ENCODE measurements at regions not wholly inside any gene's neighbourhood (a gene's known extent, or its start where the extent isn't known, plus 50 kb on each side); places are given as distances from the start of the nearest gene placed in this dataset.
"Not testable (repeated sequence)": the region's sequence is repeated elsewhere in the genome, so short reads cannot be mapped to it uniquely, and the experiment has no call there.

GRCh38 chr6:79431537-79431933, 105.7 kb downstream of the LCA5 start:
- no peak for DNase-seq

GRCh38 chr6:79430913-79431536, 106.2 kb downstream of the LCA5 start:
- no peak for DNase-seq

GRCh38 chr6:79427721-79428120, 109.5 kb downstream of the LCA5 start:
- no peak for DNase-seq

GRCh38 chr6:79426625-79427278, 110.5 kb downstream of the LCA5 start:
- DNase-seq, result no peak

- DNase-seq, result no peak
Observed at GRCh38 chr6:79425589-79426311, 111.5 kb downstream of the LCA5 start.

- no peak for DNase-seq
Observed at GRCh38 chr6:79423216-79423615, 114.0 kb downstream of the LCA5 start.

GRCh38 chr6:79422666-79423065, 114.6 kb downstream of the LCA5 start:
- no peak for DNase-seq

- no peak for DNase-seq
Observed at GRCh38 chr6:79421707-79422484, 115.3 kb downstream of the LCA5 start.

- DNase-seq, result no peak
Observed at GRCh38 chr6:79421001-79421411, 116.2 kb downstream of the LCA5 start.

GRCh38 chr6:79420054-79420453, 117.2 kb downstream of the LCA5 start:
- DNase-seq, result no peak

- DNase-seq, result no peak
Observed at GRCh38 chr6:79416931-79417330, 120.3 kb downstream of the LCA5 start.

GRCh38 chr6:79413562-79414002, 123.6 kb downstream of the LCA5 start:
- DNase-seq, result no peak

GRCh38 chr6:79410806-79411205, 126.4 kb downstream of the LCA5 start:
- DNase-seq, result no peak

- DNase-seq, result no peak
Observed at GRCh38 chr6:79408256-79408974, 128.8 kb downstream of the LCA5 start.

GRCh38 chr6:79404677-79405076, 132.6 kb downstream of the LCA5 start:
- no peak for DNase-seq

GRCh38 chr6:79404261-79404660, 133.0 kb downstream of the LCA5 start:
- no peak for DNase-seq

- DNase-seq, result no peak
Observed at GRCh38 chr6:79403563-79403962, 133.7 kb downstream of the LCA5 start.

GRCh38 chr6:79403086-79403485, 134.1 kb downstream of the LCA5 start:
- DNase-seq, result no peak

GRCh38 chr6:79399499-79399898, 137.7 kb downstream of the LCA5 start:
- no peak for DNase-seq

- DNase-seq, result not testable (repeated sequence)
Observed at GRCh38 chr6:79398617-79399016, 138.6 kb downstream of the LCA5 start.

GRCh38 chr6:79396625-79397024, 140.6 kb downstream of the LCA5 start:
- DNase-seq, result no peak

GRCh38 chr6:79394690-79395089, 142.5 kb downstream of the LCA5 start:
- DNase-seq, result no peak

GRCh38 chr6:79392094-79392493, 145.1 kb downstream of the LCA5 start:
- no peak for DNase-seq

Measured in NCI-H510A (cell line).